Ovary (tissue), 3 donors: ENCODE measurements at regions not wholly inside any gene's neighbourhood (a gene's known extent, or its start where the extent isn't known, plus 50 kb on each side); places are given as distances from the start of the nearest gene placed in this dataset.

Experiments
- CTCF ChIP-seq, 3 donors: fragments of 450-650 bp in 2 of 3; fragments of 200-600 bp in 1 of 3; IDR thresholded peaks; one replicate each; pipeline versions ENCODE4 v1.5.1 to v1.8.0; 2016 to 2022; ENCODE audit warnings: antibody characterized with exemption in 3 of 3, mild to moderate bottlenecking in 1 of 3
- POLR2A ChIP-seq: fragments of 450-650 bp; IDR thresholded peaks from one replicate; pipeline ENCODE4 v1.6.1; 2017; ENCODE audit warnings: antibody characterized with exemption, mild to moderate bottlenecking, moderate library complexity
- donor health status: DM: no; HTN: no; CAD: no.

DNA sequence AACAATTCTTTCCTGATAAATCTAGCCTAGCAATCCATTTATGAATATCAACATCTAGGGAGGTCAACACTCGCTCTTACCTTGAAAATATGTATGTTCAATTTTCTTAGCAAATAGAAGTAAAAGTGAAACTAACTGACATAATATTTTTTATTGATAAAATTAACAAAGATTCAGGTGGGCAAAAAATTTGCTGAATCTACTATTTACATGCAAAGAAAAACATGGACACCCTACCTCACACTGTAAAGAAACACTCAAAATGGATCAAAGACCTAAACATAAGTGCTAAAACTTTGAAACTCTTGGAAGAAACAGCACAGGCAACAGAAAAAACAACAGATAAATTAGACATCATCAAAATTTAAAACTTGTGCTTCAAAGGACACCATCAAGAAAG, 151.6 kb upstream of the MYRIP start:
- TF ChIP-seq CTCF (IDR thresholded peaks at IDR 0.05) (no peak), POLR2A (no peak)
